Gastrocnemius medialis (tissue), 4 donors: ENCODE measurements at regions not wholly inside any gene's neighbourhood (a gene's known extent, or its start where the extent isn't known, plus 50 kb on each side); places are given as distances from the start of the nearest gene placed in this dataset.

Source experiments
- ATAC-seq, 2 donors: fragments of 150-250 bp; one replicate each; pipeline ENCODE4 v1.9.1; 2016
- DNase-seq, 2 donors: peaks; one replicate each; pipeline ENCODE4 v3.0.0-alpha.2; 2019
- H3K27ac ChIP-seq, 4 donors: fragments of 200-600 bp; sonication (generic); 1 replicate in 1 of 4; 2 replicates in 3 of 4; pipeline ENCODE4 v1.5.1; 2016 to 2018; ENCODE audit warnings: mild to moderate bottlenecking in 2 of 4, moderate library complexity in 1 of 4
- H3K27me3 ChIP-seq, 3 donors: fragments of 200-600 bp; sonication (generic) in 2 of 3; 1 replicate in 1 of 3; 2 replicates in 2 of 3; pipeline versions ENCODE4 v1.5.1 to v1.6.0; 2016 to 2019; ENCODE audit warnings: mild to moderate bottlenecking in 1 of 3, moderate library complexity in 1 of 3
- H3K36me3 ChIP-seq, 2 donors: fragments of 200-600 bp; sonication (generic) in 1 of 2; one replicate each; pipeline ENCODE4 v1.5.1; 2017 to 2018
- H3K4me1 ChIP-seq, 2 donors: fragments of 200-600 bp; sonication (generic) in 1 of 2; one replicate each; pipeline ENCODE4 v1.5.1; 2016 to 2017; ENCODE audit warnings: mild to moderate bottlenecking in 2 of 2
- H3K4me3 ChIP-seq, 4 donors: fragments of 200-600 bp; sonication (generic) in 3 of 4; 1 replicate in 1 of 4; 2 replicates in 3 of 4; pipeline ENCODE4 v1.5.1; 2016 to 2019; ENCODE audit warnings: mild to moderate bottlenecking in 2 of 4
- H3K9me3 ChIP-seq, 3 donors: fragments of 200-600 bp; sonication (generic) in 2 of 3; 1 replicate in 1 of 3; 2 replicates in 2 of 3; pipeline ENCODE4 v1.5.1; 2016 to 2019
- POLR2A ChIP-seq, 2 donors: fragments of 450-650 bp; IDR thresholded peaks; one replicate each; pipeline ENCODE4 v1.6.1; 2017; ENCODE audit warnings: antibody characterized with exemption in 2 of 2, mild to moderate bottlenecking in 2 of 2, moderate library complexity in 2 of 2
- in situ Hi-C, 4 donors: fragments of 200-750 bp; cut with MboI; loops; one replicate each; pipeline versions ENCODE4 v1.15.0 to v1.8.0; 2017; ENCODE audit warnings: low sequenced_read_pairs in 4 of 4
- intact Hi-C: fragments of 100-400 bp; cut with DNase I; formaldehyde crosslinking; loops from one replicate; pipeline ENCODE4 v1.15.1; 2023; ENCODE audit warnings: low total_unique reads
- TF ChIP-seq, protein P1 (sequence below), 5 experiments: fragments of 450-650 bp in 3 of 5; fragments of 200-600 bp in 2 of 5; sonication (generic) in 2 of 5; IDR thresholded peaks in 4 of 5; conservative IDR thresholded peaks in 1 of 5; 1 replicate in 4 of 5; 2 replicates in 1 of 5; pipeline ENCODE4 v1.5.1; 2016 to 2019; ENCODE audit warnings: antibody characterized with exemption in 5 of 5, mild to moderate bottlenecking in 3 of 5, moderate library complexity in 3 of 5

GRCh38 chr6:145286916-145287315 is 448.4 kb downstream of the EPM2A start:
- intact Hi-C loops = no loop called here
- Histone ChIP-seq H3K4me1 (no peaks in the 10 kb centered on the region), H3K36me3 (no peaks in the 10 kb centered on the region), H3K4me3 (no peak overlapping the region), H3K9me3 (no peaks in the 10 kb centered on the region), H3K27me3 (no peaks in the 10 kb centered on the region), H3K27ac (no peak overlapping the region)
- no peak for ATAC-seq
- no peak for TF ChIP-seq POLR2A (IDR thresholded peaks at IDR 0.05)
- TF ChIP-seq, protein P1, sequence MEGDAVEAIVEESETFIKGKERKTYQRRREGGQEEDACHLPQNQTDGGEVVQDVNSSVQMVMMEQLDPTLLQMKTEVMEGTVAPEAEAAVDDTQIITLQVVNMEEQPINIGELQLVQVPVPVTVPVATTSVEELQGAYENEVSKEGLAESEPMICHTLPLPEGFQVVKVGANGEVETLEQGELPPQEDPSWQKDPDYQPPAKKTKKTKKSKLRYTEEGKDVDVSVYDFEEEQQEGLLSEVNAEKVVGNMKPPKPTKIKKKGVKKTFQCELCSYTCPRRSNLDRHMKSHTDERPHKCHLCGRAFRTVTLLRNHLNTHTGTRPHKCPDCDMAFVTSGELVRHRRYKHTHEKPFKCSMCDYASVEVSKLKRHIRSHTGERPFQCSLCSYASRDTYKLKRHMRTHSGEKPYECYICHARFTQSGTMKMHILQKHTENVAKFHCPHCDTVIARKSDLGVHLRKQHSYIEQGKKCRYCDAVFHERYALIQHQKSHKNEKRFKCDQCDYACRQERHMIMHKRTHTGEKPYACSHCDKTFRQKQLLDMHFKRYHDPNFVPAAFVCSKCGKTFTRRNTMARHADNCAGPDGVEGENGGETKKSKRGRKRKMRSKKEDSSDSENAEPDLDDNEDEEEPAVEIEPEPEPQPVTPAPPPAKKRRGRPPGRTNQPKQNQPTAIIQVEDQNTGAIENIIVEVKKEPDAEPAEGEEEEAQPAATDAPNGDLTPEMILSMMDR (IDR thresholded peaks at IDR 0.05 in 4 of 5, conservative IDR thresholded peaks at IDR 0.05 in 1 of 5) = no peak
- in situ Hi-C loops = no loop called here
- no peak for DNase-seq

GRCh38 chr6:145289573-145289972 is 445.7 kb downstream of the EPM2A start:
- Histone ChIP-seq H3K4me1 (no peaks in the 10 kb centered on the region), H3K27ac (no peak overlapping the region), H3K27me3 (no peaks in the 10 kb centered on the region), H3K36me3 (no peaks in the 10 kb centered on the region), H3K4me3 (no peak overlapping the region), H3K9me3 (no peaks in the 10 kb centered on the region)
- in situ Hi-C loops = no loop called here
- no peak for DNase-seq
- intact Hi-C loops = no loop called here
- TF ChIP-seq, protein P1 (IDR thresholded peaks at IDR 0.05 in 4 of 5, conservative IDR thresholded peaks at IDR 0.05 in 1 of 5) = no peak
- no peak for TF ChIP-seq POLR2A (IDR thresholded peaks at IDR 0.05)
- no peak for ATAC-seq

DNA sequence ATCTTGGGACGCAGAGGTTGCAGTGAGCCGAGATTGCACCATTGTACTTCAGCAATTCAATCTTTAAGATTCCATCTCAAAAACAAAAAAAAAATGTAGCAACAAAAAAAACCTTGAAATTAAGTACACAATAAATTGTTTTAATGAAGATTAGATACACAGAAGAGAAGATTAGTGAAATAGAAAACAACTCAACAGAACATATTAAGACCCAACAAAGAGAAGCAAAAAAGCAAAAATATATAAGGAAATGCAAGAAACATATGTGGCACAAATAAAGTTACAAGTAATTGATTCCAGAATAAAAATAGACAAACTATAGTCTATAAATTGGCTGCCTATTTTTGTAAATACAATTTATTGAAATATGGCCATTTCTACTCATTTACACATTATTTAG is 445.2 kb downstream of the EPM2A start:
- H3K4me1 ChIP-seq = no peaks in the 10 kb centered on the region
- in situ Hi-C loops = no loop called here
- H3K27ac ChIP-seq = no peak overlapping the region
- no peak overlapping the region for H3K4me3 ChIP-seq
- TF ChIP-seq, protein P1 (IDR thresholded peaks at IDR 0.05 in 4 of 5, conservative IDR thresholded peaks at IDR 0.05 in 1 of 5) = no peak
- no peak for TF ChIP-seq POLR2A (IDR thresholded peaks at IDR 0.05)
- H3K36me3 ChIP-seq = no peaks in the 10 kb centered on the region
- H3K27me3 ChIP-seq = no peaks in the 10 kb centered on the region
- DNase-seq (no peak), ATAC-seq (no peak)
- no peaks in the 10 kb centered on the region for H3K9me3 ChIP-seq
- intact Hi-C loops = no loop called here

DNA sequence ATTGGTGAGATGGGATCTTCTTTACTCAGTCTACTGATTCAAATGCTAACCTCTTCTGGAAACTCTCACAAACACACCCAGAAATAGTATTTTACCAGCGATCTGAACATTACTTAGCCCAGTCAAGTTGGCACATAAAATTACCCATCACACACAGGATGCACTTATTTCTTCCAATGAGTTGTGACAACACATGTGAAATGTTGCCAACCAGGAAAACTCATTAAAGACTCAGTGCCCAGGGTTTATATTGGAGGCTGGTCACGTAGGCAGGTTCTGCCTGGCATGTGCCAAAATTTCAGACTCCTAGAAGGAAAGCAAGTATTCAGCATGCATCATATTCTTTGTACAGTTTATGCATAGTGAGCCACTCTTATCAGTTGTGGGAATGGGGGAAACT is 443.3 kb downstream of the EPM2A start:
- no peaks in the 10 kb centered on the region for H3K9me3 ChIP-seq
- in situ Hi-C loops (no loop called here), intact Hi-C loops (no loop called here)
- no peaks in the 10 kb centered on the region for H3K36me3 ChIP-seq
- H3K4me3 ChIP-seq = no peak overlapping the region
- no peaks in the 10 kb centered on the region for H3K27me3 ChIP-seq
- DNase-seq (no peak), ATAC-seq (no peak)
- no peaks in the 10 kb centered on the region for H3K4me1 ChIP-seq
- TF ChIP-seq POLR2A (IDR thresholded peaks at IDR 0.05) = no peak
- TF ChIP-seq, protein P1 (IDR thresholded peaks at IDR 0.05 in 4 of 5, conservative IDR thresholded peaks at IDR 0.05 in 1 of 5) = no peak
- H3K27ac ChIP-seq = no peak overlapping the region

DNA sequence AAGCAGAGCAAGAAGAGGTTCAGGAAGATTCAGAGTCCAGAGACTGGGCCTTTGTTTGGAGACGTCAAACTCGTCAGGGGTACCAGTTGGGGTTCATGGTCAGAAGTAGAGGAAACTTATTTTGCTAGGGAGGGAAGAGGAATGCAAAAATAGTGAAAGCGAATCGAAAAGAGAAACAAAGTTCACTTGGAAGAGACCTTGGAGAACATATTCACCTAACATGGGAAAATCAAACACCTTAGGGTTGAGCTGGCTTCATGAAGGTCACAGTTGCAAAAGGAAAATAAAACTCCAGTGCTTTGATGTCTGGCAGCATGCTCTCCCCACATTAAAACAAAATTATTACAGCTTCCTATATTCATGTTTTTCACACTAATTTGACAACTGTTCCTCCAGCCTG is 440.4 kb downstream of the EPM2A start:
- ATAC-seq (no peak), DNase-seq (no peak)
- Histone ChIP-seq H3K27me3 (no peaks in the 10 kb centered on the region), H3K36me3 (no peaks in the 10 kb centered on the region), H3K9me3 (no peaks in the 10 kb centered on the region), H3K27ac (no peak overlapping the region), H3K4me1 (no peaks in the 10 kb centered on the region), H3K4me3 (no peak overlapping the region)
- intact Hi-C loops (no loop called here), in situ Hi-C loops (no loop called here)
- TF ChIP-seq POLR2A (IDR thresholded peaks at IDR 0.05) = no peak
- TF ChIP-seq, protein P1 (IDR thresholded peaks at IDR 0.05 in 4 of 5, conservative IDR thresholded peaks at IDR 0.05 in 1 of 5) = no peak
